ENCODE measurements at regions not wholly inside any gene's neighbourhood (a gene's known extent, or its start where the extent isn't known, plus 50 kb on each side); places are given as distances from the start of the nearest gene placed in this dataset.

- no peak overlapping the region for H3K27ac ChIP-seq (ENCODE audit: low read length)
- CTCF ChIA-PET, result no interaction called here
Measured at GRCh38 chr2:152925547-152926448, 207.4 kb downstream of the ARL6IP6 start.

GRCh38 chr2:152924722-152925121, 206.3 kb downstream of the ARL6IP6 start:
- ChIA-PET POLR2A (no interaction called here), CTCF (no interaction called here)
- no peaks in the 10 kb centered on the region for H3K4me1 ChIP-seq (ENCODE audit: control insufficient read depth, insufficient read depth, low read length)
- in situ Hi-C loops (cut with HindIII; ENCODE audit: low pct_unique_long_range_greater_than_20kb, low sequenced_read_pairs) (no loop called here), intact Hi-C loops (cut with micrococcal nuclease; ENCODE audit: unreplicated experiment) (loop anchor here (5.0 kb wide), 1 partner anchor 593 kb away; no protein-coding TSS in a partner anchor)
- DNase-seq (ENCODE audit: low read depth, low spot score) (no peak), ATAC-seq (no peak)
- H3K36me3 ChIP-seq (ENCODE audit: control insufficient read depth, insufficient read depth, low read length), result no peaks in the 10 kb centered on the region
- no peak overlapping the region for H3K4me3 ChIP-seq (ENCODE audit: low read depth in 2 of 2, low read length in 2 of 2)
- no peak overlapping the region for H3K27ac ChIP-seq (ENCODE audit: low read length)
- no peaks in the 10 kb centered on the region for H3K27me3 ChIP-seq (ENCODE audit: control insufficient read depth, insufficient read depth, low read length)
- H3K9me3 ChIP-seq (ENCODE audit: control insufficient read depth, insufficient read depth, low read depth, low read length), result no peaks in the 10 kb centered on the region; the same call in 1 of the 2 replicates
- BruUV-seq (replicated peaks), result no TSS peak
- TF ChIP-seq REST (IDR thresholded peaks at IDR 0.05; ENCODE audit: insufficient read depth in 1 of 2, low read depth in 2 of 2, low read length in 1 of 2) (no peak), TCF7L2 (IDR thresholded peaks at IDR 0.05; ENCODE audit: low read depth, low read length) (no peak), POLR2AphosphoS5 (IDR thresholded peaks at IDR 0.05; ENCODE audit: low read depth, low read length) (no peak), SIN3A (IDR thresholded peaks at IDR 0.05; ENCODE audit: borderline replicate concordance, insufficient read depth, low read depth, low read length) (no peak)

More at GRCh38 chr2:152925547-152926448, 207.4 kb downstream of the ARL6IP6 start:
- POLR2A ChIA-PET, result no interaction called here
- in situ Hi-C loops (cut with HindIII; ENCODE audit: low pct_unique_long_range_greater_than_20kb, low sequenced_read_pairs) (no loop called here), intact Hi-C loops (cut with micrococcal nuclease; ENCODE audit: unreplicated experiment) (loop anchor here (5.0 kb wide), 1 partner anchor 592 kb away; no protein-coding TSS in a partner anchor)
- DNase-seq (ENCODE audit: low read depth, low spot score) (peak; percentile 55), ATAC-seq (peak; percentile 88)
- no peaks in the 10 kb centered on the region for H3K36me3 ChIP-seq (ENCODE audit: control insufficient read depth, insufficient read depth, low read length)
- TF ChIP-seq REST (IDR thresholded peaks at IDR 0.05; ENCODE audit: insufficient read depth in 1 of 2, low read depth in 2 of 2, low read length in 1 of 2), result no peak
- no peak for TF ChIP-seq TCF7L2 (IDR thresholded peaks at IDR 0.05; ENCODE audit: low read depth, low read length)
- peak; percentile 81 for TF ChIP-seq CTCF (IDR thresholded peaks at IDR 0.05)
- no peak for TF ChIP-seq SIN3A (IDR thresholded peaks at IDR 0.05; ENCODE audit: borderline replicate concordance, insufficient read depth, low read depth, low read length)
- TF ChIP-seq POLR2AphosphoS5 (IDR thresholded peaks at IDR 0.05; ENCODE audit: low read depth, low read length), result no peak
- no peaks in the 10 kb centered on the region for H3K4me1 ChIP-seq (ENCODE audit: control insufficient read depth, insufficient read depth, low read length)
- H3K9me3 ChIP-seq (ENCODE audit: control insufficient read depth, insufficient read depth, low read depth, low read length), result no peaks in the 10 kb centered on the region; the same call in 1 of the 2 replicates
- H3K27me3 ChIP-seq (ENCODE audit: control insufficient read depth, insufficient read depth, low read length), result no peaks in the 10 kb centered on the region
- BruUV-seq (replicated peaks), result no TSS peak
- H3K4me3 ChIP-seq (ENCODE audit: low read depth in 2 of 2, low read length in 2 of 2), result no peak overlapping the region

Data from Panc1 (cell line).